Mucosa of rectum (tissue), 2 donors: ENCODE measurements at regions not wholly inside any gene's neighbourhood (a gene's known extent, or its start where the extent isn't known, plus 50 kb on each side); places are given as distances from the start of the nearest gene placed in this dataset.

Experiments
- H3K27ac ChIP-seq, 2 donors: one replicate each; pipeline ENCODE4 v1.7.0; 2013; ENCODE audit warnings: inconsistent platforms in 2 of 2, low read depth in 2 of 2, low read length in 2 of 2
- H3K27me3 ChIP-seq, 2 donors: one replicate each; pipeline ENCODE4 v1.7.0; 2013; ENCODE audit warnings: low read length in 2 of 2; ENCODE audit not compliant: control insufficient read depth in 2 of 2, insufficient read depth in 2 of 2
- H3K36me3 ChIP-seq, 2 donors: one replicate each; pipeline ENCODE4 v1.7.0; 2013; ENCODE audit warnings: low read length in 2 of 2; ENCODE audit not compliant: control insufficient read depth in 2 of 2, insufficient read depth in 2 of 2
- H3K4me1 ChIP-seq, 2 donors: one replicate each; pipeline ENCODE4 v1.7.0; 2013; ENCODE audit warnings: low read length in 2 of 2, mild to moderate bottlenecking in 1 of 2; ENCODE audit not compliant: control insufficient read depth in 2 of 2, insufficient read depth in 2 of 2
- H3K4me3 ChIP-seq, 2 donors: one replicate each; pipeline ENCODE4 v1.7.0; 2013; ENCODE audit warnings: low read length in 2 of 2
- H3K9ac ChIP-seq, 2 donors: one replicate each; pipeline ENCODE4 v1.7.0; 2013; ENCODE audit warnings: low read length in 2 of 2, low read depth in 1 of 2, mild to moderate bottlenecking in 1 of 2
- H3K9me3 ChIP-seq, 2 donors: one replicate each; pipeline ENCODE4 v1.7.0; 2013; ENCODE audit warnings: low read length in 2 of 2; ENCODE audit not compliant: control insufficient read depth in 2 of 2
- donor health status: healthy.
- donor health status: Normal muscosa, but diverticular disease.

- Histone ChIP-seq H3K27me3 (no peaks in the 10 kb centered on the region), H3K9ac (no peak overlapping the region), H3K4me1 (no peaks in the 10 kb centered on the region), H3K4me3 (no peak overlapping the region), H3K36me3 (no peaks in the 10 kb centered on the region), H3K9me3 (no peaks in the 10 kb centered on the region), H3K27ac (no peak overlapping the region)
Measured at GRCh38 chr10:2222631-2223030, 485.3 kb upstream of the ADARB2 start.

- no peaks in the 10 kb centered on the region for H3K4me1 ChIP-seq
- H3K9me3 ChIP-seq, result peaks cover 0 to 5% of the 10 kb centered on the region in 2 donors
- H3K9ac ChIP-seq, result no peak overlapping the region
- no peak overlapping the region for H3K27ac ChIP-seq
- H3K36me3 ChIP-seq, result no peaks in the 10 kb centered on the region
- H3K4me3 ChIP-seq, result no peak overlapping the region
- H3K27me3 ChIP-seq, result no peaks in the 10 kb centered on the region
Measured at GRCh38 chr10:2214805-2215204, 477.5 kb upstream of the ADARB2 start.

- no peak overlapping the region for H3K27ac ChIP-seq
- no peaks in the 10 kb centered on the region for H3K27me3 ChIP-seq
- H3K9ac ChIP-seq, result no peak overlapping the region
- no peak overlapping the region for H3K4me3 ChIP-seq
- no peaks in the 10 kb centered on the region for H3K4me1 ChIP-seq
- H3K36me3 ChIP-seq, result no peaks in the 10 kb centered on the region
- H3K9me3 ChIP-seq, result peaks cover 0 to 5% of the 10 kb centered on the region in 2 donors
Measured at GRCh38 chr10:2214092-2214491, 476.8 kb upstream of the ADARB2 start.

GRCh38 chr10:2212244-2212834, 475.0 kb upstream of the ADARB2 start:
- Histone ChIP-seq H3K27ac (no peak overlapping the region), H3K4me3 (no peak overlapping the region), H3K9ac (no peak overlapping the region), H3K9me3 (peaks cover 2 to 5% of the 10 kb centered on the region in 2 donors), H3K4me1 (no peaks in the 10 kb centered on the region), H3K27me3 (no peaks in the 10 kb centered on the region), H3K36me3 (no peaks in the 10 kb centered on the region)

GRCh38 chr10:2210088-2210487, 472.8 kb upstream of the ADARB2 start:
- no peak overlapping the region for H3K4me3 ChIP-seq
- no peaks in the 10 kb centered on the region for H3K27me3 ChIP-seq
- no peaks in the 10 kb centered on the region for H3K4me1 ChIP-seq
- H3K27ac ChIP-seq, result no peak overlapping the region
- H3K9ac ChIP-seq, result no peak overlapping the region
- peaks cover 5 to 8% of the 10 kb centered on the region in 2 donors for H3K9me3 ChIP-seq
- H3K36me3 ChIP-seq, result no peaks in the 10 kb centered on the region

GRCh38 chr10:2208106-2208505, 470.8 kb upstream of the ADARB2 start:
- no peaks in the 10 kb centered on the region for H3K27me3 ChIP-seq
- no peaks in the 10 kb centered on the region for H3K36me3 ChIP-seq
- peaks cover 0 to 8% of the 10 kb centered on the region in 2 donors for H3K9me3 ChIP-seq
- no peak overlapping the region for H3K27ac ChIP-seq
- no peak overlapping the region for H3K9ac ChIP-seq
- no peaks in the 10 kb centered on the region for H3K4me1 ChIP-seq
- H3K4me3 ChIP-seq, result no peak overlapping the region

- H3K27me3 ChIP-seq, result no peaks in the 10 kb centered on the region
- H3K9me3 ChIP-seq, result peaks cover 0 to 8% of the 10 kb centered on the region in 2 donors
- no peak overlapping the region for H3K9ac ChIP-seq
- H3K4me3 ChIP-seq, result no peak overlapping the region
- no peaks in the 10 kb centered on the region for H3K4me1 ChIP-seq
- no peak overlapping the region for H3K27ac ChIP-seq
- H3K36me3 ChIP-seq, result no peaks in the 10 kb centered on the region
Measured at GRCh38 chr10:2207246-2207922, 470.1 kb upstream of the ADARB2 start.

- H3K27ac ChIP-seq, result no peak overlapping the region
Measured at GRCh38 chr10:2205406-2205805, 468.1 kb upstream of the ADARB2 start.

GRCh38 chr10:2202401-2202800, 465.1 kb upstream of the ADARB2 start:
- no peaks in the 10 kb centered on the region for H3K4me1 ChIP-seq
- H3K4me3 ChIP-seq, result no peak overlapping the region
- H3K9ac ChIP-seq, result no peak overlapping the region

More at GRCh38 chr10:2205406-2205805, 468.1 kb upstream of the ADARB2 start:
- Histone ChIP-seq H3K36me3 (no peaks in the 10 kb centered on the region), H3K4me1 (no peaks in the 10 kb centered on the region), H3K4me3 (no peak overlapping the region), H3K27me3 (no peaks in the 10 kb centered on the region), H3K9ac (no peak overlapping the region), H3K9me3 (peaks cover 0 to 8% of the 10 kb centered on the region in 2 donors)

GRCh38 chr10:2201534-2202099, 464.3 kb upstream of the ADARB2 start:
- H3K36me3 ChIP-seq, result no peaks in the 10 kb centered on the region
- H3K27ac ChIP-seq, result no peak overlapping the region
- H3K4me3 ChIP-seq, result no peak overlapping the region
- H3K9ac ChIP-seq, result no peak overlapping the region
- peaks cover 1 to 5% of the 10 kb centered on the region in 2 donors for H3K9me3 ChIP-seq
- no peaks in the 10 kb centered on the region for H3K27me3 ChIP-seq
- H3K4me1 ChIP-seq, result no peaks in the 10 kb centered on the region

More at GRCh38 chr10:2202401-2202800, 465.1 kb upstream of the ADARB2 start:
- H3K27me3 ChIP-seq, result no peaks in the 10 kb centered on the region
- H3K9me3 ChIP-seq, result peaks cover 0 to 7% of the 10 kb centered on the region in 2 donors
- H3K36me3 ChIP-seq, result no peaks in the 10 kb centered on the region
- no peak overlapping the region for H3K27ac ChIP-seq
